ENCODE measurements at regions not wholly inside any gene's neighbourhood (a gene's known extent, or its start where the extent isn't known, plus 50 kb on each side); places are given as distances from the start of the nearest gene placed in this dataset.

- H4K20me1 ChIP-seq (ENCODE audit: control insufficient read depth, insufficient read depth, low read depth, low read length): no peaks in the 10 kb centered on the region
- no peaks in the 10 kb centered on the region for H3K9me2 ChIP-seq (replicated peaks; ENCODE audit: control insufficient read depth, low read length)
- no peak for TF ChIP-seq CTCF (IDR thresholded peaks at IDR 0.05; ENCODE audit: low read depth, low read length, poor library complexity, severe bottlenecking)
- TF ChIP-seq EZH2phosphoT487 (IDR thresholded peaks at IDR 0.05; ENCODE audit: borderline replicate concordance, low read length): no peak
- no peaks in the 10 kb centered on the region for H3K27me3 ChIP-seq (ENCODE audit: control insufficient read depth, low read length)
- no peaks in the 10 kb centered on the region for H3K36me3 ChIP-seq (ENCODE audit: control insufficient read depth, low read length)
- H3K79me2 ChIP-seq (ENCODE audit: control insufficient read depth, low read length): no peaks in the 10 kb centered on the region
- H3K4me2 ChIP-seq (ENCODE audit: low read length): no peak overlapping the region
- H3F3A ChIP-seq (ENCODE audit: control insufficient read depth, insufficient read depth): no peaks in the 10 kb centered on the region
- H3K4me3 ChIP-seq (ENCODE audit: low read length): no peak overlapping the region
- H3K27ac ChIP-seq (ENCODE audit: low read depth, low read length): no peak overlapping the region
- H3K9me3 ChIP-seq (ENCODE audit: control insufficient read depth, insufficient read depth, low read length): no peaks in the 10 kb centered on the region; the same call in 1 of the 2 replicates
- H3K4me1 ChIP-seq (ENCODE audit: control insufficient read depth, low read length): no peaks in the 10 kb centered on the region
Observed at GRCh38 chr1:29991815-29992214, 731.6 kb downstream of the MATN1 start.

GRCh38 chr1:29991025-29991424 is 732.4 kb downstream of the MATN1 start:
- no peaks in the 10 kb centered on the region for H3K36me3 ChIP-seq (ENCODE audit: control insufficient read depth, low read length)
- no peaks in the 10 kb centered on the region for H3K9me2 ChIP-seq (replicated peaks; ENCODE audit: control insufficient read depth, low read length)
- no peaks in the 10 kb centered on the region; the same call in 1 of the 2 replicates for H3K9me3 ChIP-seq (ENCODE audit: control insufficient read depth, insufficient read depth, low read length)
- no peaks in the 10 kb centered on the region for H4K20me1 ChIP-seq (ENCODE audit: control insufficient read depth, insufficient read depth, low read depth, low read length)
- no peak for TF ChIP-seq CTCF (IDR thresholded peaks at IDR 0.05; ENCODE audit: low read depth, low read length, poor library complexity, severe bottlenecking)
- TF ChIP-seq EZH2phosphoT487 (IDR thresholded peaks at IDR 0.05; ENCODE audit: borderline replicate concordance, low read length): no peak
- H3F3A ChIP-seq (ENCODE audit: control insufficient read depth, insufficient read depth): no peaks in the 10 kb centered on the region
- H3K27me3 ChIP-seq (ENCODE audit: control insufficient read depth, low read length): no peaks in the 10 kb centered on the region
- no peak overlapping the region for H3K4me2 ChIP-seq (ENCODE audit: low read length)
- H3K4me1 ChIP-seq (ENCODE audit: control insufficient read depth, low read length): no peaks in the 10 kb centered on the region
- no peaks in the 10 kb centered on the region for H3K79me2 ChIP-seq (ENCODE audit: control insufficient read depth, low read length)
- no peak overlapping the region for H3K27ac ChIP-seq (ENCODE audit: low read depth, low read length)
- no peak overlapping the region for H3K4me3 ChIP-seq (ENCODE audit: low read length)

DNA sequence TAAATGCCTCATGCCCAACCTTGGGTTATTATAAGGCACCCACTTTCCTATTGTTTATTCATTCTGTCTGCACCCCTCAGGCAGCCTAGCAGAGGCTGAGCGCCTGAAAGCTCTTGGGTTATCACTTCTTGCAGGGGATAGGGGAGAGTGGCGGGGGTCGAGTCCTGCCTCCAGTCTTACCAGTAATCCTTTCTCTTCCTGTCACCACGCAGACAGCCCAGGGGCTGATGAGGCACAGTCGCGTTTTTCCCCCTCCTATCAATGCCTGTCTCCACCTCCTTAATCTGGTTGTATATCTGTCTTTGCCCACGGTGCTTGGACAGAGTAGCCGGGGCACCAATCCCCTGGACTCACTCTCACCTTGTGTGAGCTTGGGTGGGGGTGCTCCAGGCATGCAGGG is 733.1 kb downstream of the MATN1 start:
- no peaks in the 10 kb centered on the region for H3F3A ChIP-seq (ENCODE audit: control insufficient read depth, insufficient read depth)
- H4K20me1 ChIP-seq (ENCODE audit: control insufficient read depth, insufficient read depth, low read depth, low read length): no peaks in the 10 kb centered on the region
- H3K4me1 ChIP-seq (ENCODE audit: control insufficient read depth, low read length): no peaks in the 10 kb centered on the region
- no peaks in the 10 kb centered on the region for H3K27me3 ChIP-seq (ENCODE audit: control insufficient read depth, low read length)
- H3K9me3 ChIP-seq (ENCODE audit: control insufficient read depth, insufficient read depth, low read length): no peaks in the 10 kb centered on the region; the same call in 1 of the 2 replicates
- no peaks in the 10 kb centered on the region for H3K9me2 ChIP-seq (replicated peaks; ENCODE audit: control insufficient read depth, low read length)
- no peak for TF ChIP-seq CTCF (IDR thresholded peaks at IDR 0.05; ENCODE audit: low read depth, low read length, poor library complexity, severe bottlenecking)
- no peak overlapping the region for H3K4me2 ChIP-seq (ENCODE audit: low read length)
- H3K79me2 ChIP-seq (ENCODE audit: control insufficient read depth, low read length): no peaks in the 10 kb centered on the region
- H3K27ac ChIP-seq (ENCODE audit: low read depth, low read length): no peak overlapping the region
- H3K4me3 ChIP-seq (ENCODE audit: low read length): no peak overlapping the region
- no peaks in the 10 kb centered on the region for H3K36me3 ChIP-seq (ENCODE audit: control insufficient read depth, low read length)

DNA sequence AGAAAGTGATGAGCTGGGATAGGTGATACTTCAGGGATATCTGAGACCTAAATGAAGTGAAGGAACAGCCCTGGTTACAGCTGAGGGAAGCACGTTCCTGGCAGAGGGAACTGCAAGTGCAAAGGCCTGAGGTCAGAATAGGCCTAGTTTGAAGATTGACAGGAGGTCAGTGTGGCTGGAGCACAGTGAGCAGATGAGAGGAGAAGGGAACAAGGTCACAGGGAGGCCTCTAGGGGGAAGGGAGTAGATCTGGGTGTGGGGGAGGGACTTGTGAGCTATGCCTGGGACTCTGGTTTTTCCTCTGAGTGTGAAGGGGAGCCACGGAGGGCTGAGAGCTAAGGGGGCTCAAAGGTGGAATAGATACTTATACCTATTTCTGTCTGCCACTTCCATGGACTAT is 736.4 kb downstream of the MATN1 start:
- Histone ChIP-seq H3K4me1 (ENCODE audit: control insufficient read depth, low read length) (no peaks in the 10 kb centered on the region), H3K36me3 (ENCODE audit: control insufficient read depth, low read length) (no peaks in the 10 kb centered on the region), H3K27ac (ENCODE audit: low read depth, low read length) (no peak overlapping the region), H3K27me3 (ENCODE audit: control insufficient read depth, low read length) (no peaks in the 10 kb centered on the region), H3K9me2 (replicated peaks; ENCODE audit: control insufficient read depth, low read length) (no peaks in the 10 kb centered on the region), H3K4me3 (ENCODE audit: low read length) (no peak overlapping the region), H3F3A (ENCODE audit: control insufficient read depth, insufficient read depth) (no peaks in the 10 kb centered on the region), H3K4me2 (ENCODE audit: low read length) (no peak overlapping the region), H4K20me1 (ENCODE audit: control insufficient read depth, insufficient read depth, low read depth, low read length) (no peaks in the 10 kb centered on the region), H3K9me3 (ENCODE audit: control insufficient read depth, insufficient read depth, low read length) (no peaks in the 10 kb centered on the region; the same call in 1 of the 2 replicates), H3K79me2 (ENCODE audit: control insufficient read depth, low read length) (no peaks in the 10 kb centered on the region)
- TF ChIP-seq EZH2phosphoT487 (IDR thresholded peaks at IDR 0.05; ENCODE audit: borderline replicate concordance, low read length): no peak
- no peak for TF ChIP-seq CTCF (IDR thresholded peaks at IDR 0.05; ENCODE audit: low read depth, low read length, poor library complexity, severe bottlenecking)
